ENCODE measurements at regions not wholly inside any gene's neighbourhood (a gene's known extent, or its start where the extent isn't known, plus 50 kb on each side); places are given as distances from the start of the nearest gene placed in this dataset.
"Not testable (repeated sequence)": the region's sequence is repeated elsewhere in the genome, so short reads cannot be mapped to it uniquely, and the experiment has no call there.

GRCh38 chr5:57002959-57003485, 51.1 kb upstream of the MIER3 start:
- no peak overlapping the region for H3K4me3 Mint-ChIP-seq
- H3K27ac Mint-ChIP-seq, result no peak overlapping the region
- no peaks in the 10 kb centered on the region for H3K4me1 Mint-ChIP-seq
- no peaks in the 10 kb centered on the region for H3K36me3 Mint-ChIP-seq
- no peak for DNase-seq
- H3K27me3 Mint-ChIP-seq (ENCODE audit: low read depth in 3 of 3), result peaks cover 0 to 18% (median 14%) of the 10 kb centered on the region in 3 donors
- no peaks in the 10 kb centered on the region for H3K9me3 Mint-ChIP-seq

GRCh38 chr5:57003566-57003965, 51.6 kb upstream of the MIER3 start:
- H3K36me3 Mint-ChIP-seq, DNase-seq, H3K9me3 Mint-ChIP-seq: not testable (repeated sequence)

GRCh38 chr5:57004800-57005199, 52.9 kb upstream of the MIER3 start:
- H3K27me3 Mint-ChIP-seq (ENCODE audit: low read depth in 3 of 3), result peaks cover 0 to 19% (median 14%) of the 10 kb centered on the region in 3 donors

More at GRCh38 chr5:57003566-57003965, 51.6 kb upstream of the MIER3 start:
- not testable (repeated sequence) for H3K4me3 Mint-ChIP-seq, H3K4me1 Mint-ChIP-seq, H3K27ac Mint-ChIP-seq
- H3K27me3 Mint-ChIP-seq (ENCODE audit: low read depth in 3 of 3), result peaks cover 0 to 19% (median 14%) of the 10 kb centered on the region in 3 donors

GRCh38 chr5:57007344-57007743, 55.4 kb upstream of the MIER3 start:
- Mint-ChIP-seq H3K4me1 (no peaks in the 10 kb centered on the region), H3K9me3 (no peaks in the 10 kb centered on the region), H3K4me3 (no peak overlapping the region), H3K27ac (no peak overlapping the region), H3K27me3 (ENCODE audit: low read depth in 3 of 3) (peaks cover 0 to 19% (median 11%) of the 10 kb centered on the region in 3 donors), H3K36me3 (no peaks in the 10 kb centered on the region)
- DNase-seq, result no peak

More at GRCh38 chr5:57004800-57005199, 52.9 kb upstream of the MIER3 start:
- Mint-ChIP-seq H3K27ac (no peak overlapping the region), H3K4me3 (no peak overlapping the region), H3K9me3 (no peaks in the 10 kb centered on the region), H3K36me3 (no peaks in the 10 kb centered on the region), H3K4me1 (no peaks in the 10 kb centered on the region)
- DNase-seq, result no peak

- Mint-ChIP-seq H3K4me3 (no peak overlapping the region), H3K36me3 (no peaks in the 10 kb centered on the region)
These were observed 57.9 kb upstream of the MIER3 start for GRCh38 chr5:57009811-57010210.

GRCh38 chr5:57010786-57011185, 58.9 kb upstream of the MIER3 start:
- Mint-ChIP-seq H3K4me3 (no peak overlapping the region), H3K4me1 (no peaks in the 10 kb centered on the region), H3K27ac (no peak overlapping the region), H3K9me3 (no peaks in the 10 kb centered on the region), H3K27me3 (ENCODE audit: low read depth in 3 of 3) (peaks cover 0 to 8% (median 1%) of the 10 kb centered on the region in 3 donors), H3K36me3 (no peaks in the 10 kb centered on the region)
- DNase-seq, result no peak

More at GRCh38 chr5:57009811-57010210, 57.9 kb upstream of the MIER3 start:
- DNase-seq, result no peak
- Mint-ChIP-seq H3K27me3 (ENCODE audit: low read depth in 3 of 3) (peaks cover 0 to 13% (median 1%) of the 10 kb centered on the region in 3 donors), H3K27ac (no peak overlapping the region), H3K9me3 (no peaks in the 10 kb centered on the region), H3K4me1 (no peaks in the 10 kb centered on the region)

- H3K36me3 Mint-ChIP-seq, result no peaks in the 10 kb centered on the region
- no peaks in the 10 kb centered on the region for H3K4me1 Mint-ChIP-seq
- H3K27me3 Mint-ChIP-seq (ENCODE audit: low read depth in 3 of 3), result peaks cover 0 to 5% (median 1%) of the 10 kb centered on the region in 3 donors
- H3K4me3 Mint-ChIP-seq, result no peak overlapping the region
- no peak overlapping the region for H3K27ac Mint-ChIP-seq
- no peak for DNase-seq
- no peaks in the 10 kb centered on the region for H3K9me3 Mint-ChIP-seq
These were observed 60.6 kb upstream of the MIER3 start for GRCh38 chr5:57012511-57012910.

- Mint-ChIP-seq H3K4me3 (no peak overlapping the region), H3K4me1 (peaks cover 7 to 16% of the 10 kb centered on the region in 2 donors), H3K27ac (no peak overlapping the region)
These were observed 74.0 kb upstream of the MIER3 start for GRCh38 chr5:57025961-57026360.

GRCh38 chr5:57028161-57028560, 76.2 kb upstream of the MIER3 start:
- H3K4me3 Mint-ChIP-seq, result no peak overlapping the region
- peaks cover 0 to 1% (median 0%) of the 10 kb centered on the region in 6 donors for H3K9me3 Mint-ChIP-seq
- peaks cover 7 to 23% of the 10 kb centered on the region in 2 donors for H3K4me1 Mint-ChIP-seq
- H3K27me3 Mint-ChIP-seq (ENCODE audit: low read depth in 3 of 3), result peaks cover 0 to 6% (median 0%) of the 10 kb centered on the region in 3 donors
- H3K36me3 Mint-ChIP-seq, result no peaks in the 10 kb centered on the region
- no peak for DNase-seq
- H3K27ac Mint-ChIP-seq, result no peak overlapping the region

More at GRCh38 chr5:57025961-57026360, 74.0 kb upstream of the MIER3 start:
- DNase-seq, result no peak
- H3K9me3 Mint-ChIP-seq, result no peaks in the 10 kb centered on the region
- H3K36me3 Mint-ChIP-seq, result no peaks in the 10 kb centered on the region
- peaks cover 0 to 6% (median 0%) of the 10 kb centered on the region in 3 donors for H3K27me3 Mint-ChIP-seq (ENCODE audit: low read depth in 3 of 3)

- Mint-ChIP-seq H3K4me1 (peaks cover 7 to 23% of the 10 kb centered on the region in 2 donors), H3K36me3 (no peaks in the 10 kb centered on the region), H3K27me3 (ENCODE audit: low read depth in 3 of 3) (peaks cover 0 to 6% (median 2%) of the 10 kb centered on the region in 3 donors), H3K27ac (no peak overlapping the region), H3K4me3 (no peak overlapping the region), H3K9me3 (peaks cover 0 to 1% (median 0%) of the 10 kb centered on the region in 6 donors)
- DNase-seq, result no peak
These were observed 80.2 kb upstream of the MIER3 start for GRCh38 chr5:57032151-57032551.

GRCh38 chr5:57033103-57033502, 81.2 kb upstream of the MIER3 start:
- peaks cover 0 to 6% (median 2%) of the 10 kb centered on the region in 3 donors for H3K27me3 Mint-ChIP-seq (ENCODE audit: low read depth in 3 of 3)
- no peak overlapping the region for H3K4me3 Mint-ChIP-seq
- no peak for DNase-seq
- H3K36me3 Mint-ChIP-seq, result no peaks in the 10 kb centered on the region
- H3K27ac Mint-ChIP-seq, result no peak overlapping the region
- H3K4me1 Mint-ChIP-seq, result peaks cover 7 to 23% of the 10 kb centered on the region in 2 donors
- H3K9me3 Mint-ChIP-seq, result peaks cover 0 to 1% (median 0%) of the 10 kb centered on the region in 6 donors

- peaks cover 0 to 1% (median 0%) of the 10 kb centered on the region in 6 donors for H3K9me3 Mint-ChIP-seq
- H3K36me3 Mint-ChIP-seq, result no peaks in the 10 kb centered on the region
- no peak overlapping the region for H3K4me3 Mint-ChIP-seq
- no peak for DNase-seq
- H3K27me3 Mint-ChIP-seq (ENCODE audit: low read depth in 3 of 3), result peaks cover 0 to 6% (median 2%) of the 10 kb centered on the region in 3 donors
- no peak overlapping the region for H3K27ac Mint-ChIP-seq
- peaks cover 7 to 23% of the 10 kb centered on the region in 2 donors for H3K4me1 Mint-ChIP-seq
These were observed 81.6 kb upstream of the MIER3 start for GRCh38 chr5:57033503-57033902.

GRCh38 chr5:57034201-57034916, 82.4 kb upstream of the MIER3 start:
- peaks cover 7 to 19% of the 10 kb centered on the region in 2 donors for H3K4me1 Mint-ChIP-seq
- no peak overlapping the region for H3K27ac Mint-ChIP-seq

GRCh38 chr5:57035955-57036354, 84.0 kb upstream of the MIER3 start:
- peaks cover 0 to 7% of the 10 kb centered on the region in 2 donors for H3K4me1 Mint-ChIP-seq
- peaks cover 0 to 2% (median 0%) of the 10 kb centered on the region in 3 donors for H3K27me3 Mint-ChIP-seq (ENCODE audit: low read depth in 3 of 3)
- H3K9me3 Mint-ChIP-seq, result peaks cover 0 to 1% (median 0%) of the 10 kb centered on the region in 6 donors
- no peak overlapping the region for H3K4me3 Mint-ChIP-seq
- H3K36me3 Mint-ChIP-seq, result no peaks in the 10 kb centered on the region
- DNase-seq, result no peak
- H3K27ac Mint-ChIP-seq, result no peak overlapping the region

More at GRCh38 chr5:57034201-57034916, 82.4 kb upstream of the MIER3 start:
- DNase-seq, result no peak
- no peak overlapping the region for H3K4me3 Mint-ChIP-seq
- peaks cover 0 to 2% (median 2%) of the 10 kb centered on the region in 3 donors for H3K27me3 Mint-ChIP-seq (ENCODE audit: low read depth in 3 of 3)
- no peaks in the 10 kb centered on the region for H3K36me3 Mint-ChIP-seq
- H3K9me3 Mint-ChIP-seq, result peaks cover 0 to 1% (median 0%) of the 10 kb centered on the region in 6 donors

Measured in immature natural killer cell (primary cell).